Fibroblast of the aortic adventitia (primary cell): ENCODE measurements at regions not wholly inside any gene's neighbourhood (a gene's known extent, or its start where the extent isn't known, plus 50 kb on each side); places are given as distances from the start of the nearest gene placed in this dataset.

Experiments
- DNase-seq: peaks from one replicate; pipeline ENCODE4 v3.0.0-alpha.2; 2010; ENCODE audit warnings: low read depth
- H3K4me3 ChIP-seq: 2 replicates; pipeline ENCODE4 v1.5.1; 2011; ENCODE audit warnings: low read depth, mild to moderate bottlenecking, control low read depth, low read length, moderate library complexity
- CTCF ChIP-seq: IDR thresholded peaks from 2 replicates; pipeline ENCODE4 v1.5.1; 2011; ENCODE audit warnings: mild to moderate bottlenecking, low read length, control low read depth, inconsistent platforms; ENCODE audit not compliant: insufficient read depth

GRCh38 chr12:115223991-115224390 is 540.0 kb upstream of the TBX3 start:
- H3K4me3 ChIP-seq: no peak overlapping the region
- TF ChIP-seq CTCF: no peak
- peak; percentile 64 for DNase-seq

- peak; percentile 75 for DNase-seq
- H3K4me3 ChIP-seq: no peak overlapping the region
- TF ChIP-seq CTCF: no peak
Measured at GRCh38 chr12:115223322-115223721, 539.3 kb upstream of the TBX3 start.

GRCh38 chr12:115222220-115222619 is 538.2 kb upstream of the TBX3 start:
- TF ChIP-seq CTCF: no peak
- DNase-seq: no peak
- H3K4me3 ChIP-seq: no peak overlapping the region

GRCh38 chr12:115216301-115216700 is 532.3 kb upstream of the TBX3 start:
- H3K4me3 ChIP-seq: no peak overlapping the region
- DNase-seq: no peak

GRCh38 chr12:115215544-115215943 is 531.6 kb upstream of the TBX3 start:
- no peak overlapping the region for H3K4me3 ChIP-seq
- no peak for TF ChIP-seq CTCF
- DNase-seq: no peak

More at GRCh38 chr12:115216301-115216700, 532.3 kb upstream of the TBX3 start:
- TF ChIP-seq CTCF: no peak

GRCh38 chr12:115213538-115214016 is 529.6 kb upstream of the TBX3 start:
- no peak for TF ChIP-seq CTCF
- DNase-seq: no peak
- H3K4me3 ChIP-seq: no peak overlapping the region

- no peak for TF ChIP-seq CTCF
- H3K4me3 ChIP-seq: no peak overlapping the region
- no peak for DNase-seq
Measured at GRCh38 chr12:115213118-115213517, 529.1 kb upstream of the TBX3 start.
